SHP77 (cell line): ENCODE measurements at regions not wholly inside any gene's neighbourhood (a gene's known extent, or its start where the extent isn't known, plus 50 kb on each side); places are given as distances from the start of the nearest gene placed in this dataset.
"Not testable (repeated sequence)": the region's sequence is repeated elsewhere in the genome, so short reads cannot be mapped to it uniquely, and the experiment has no call there.

Source experiments
- DNase-seq, 2 experiments: peaks; one replicate each; lab custom pipeline; 2025; lab: John Stamatoyannopoulos, UW

DNA sequence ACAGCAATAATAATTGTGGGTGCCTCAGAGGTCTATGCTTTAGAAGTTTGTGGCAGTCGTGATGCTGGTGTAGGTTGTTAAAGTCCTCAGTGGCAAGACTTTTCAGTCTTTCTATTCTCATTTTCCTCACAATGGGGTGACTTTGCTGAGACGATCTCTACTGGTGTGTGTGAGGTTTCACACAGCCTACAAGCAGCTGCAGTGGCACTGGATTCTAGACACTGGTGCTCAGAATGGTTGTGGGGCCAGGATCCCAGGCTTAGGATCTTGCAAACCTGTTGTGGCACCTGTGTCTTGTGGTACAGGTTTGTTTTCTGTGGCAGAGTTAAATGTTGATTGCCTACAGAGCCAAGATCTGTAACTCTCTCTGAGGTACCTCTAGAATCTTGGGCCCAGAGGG, 581.2 kb downstream of the PTPRC start:
- DNase-seq = no peak

DNA sequence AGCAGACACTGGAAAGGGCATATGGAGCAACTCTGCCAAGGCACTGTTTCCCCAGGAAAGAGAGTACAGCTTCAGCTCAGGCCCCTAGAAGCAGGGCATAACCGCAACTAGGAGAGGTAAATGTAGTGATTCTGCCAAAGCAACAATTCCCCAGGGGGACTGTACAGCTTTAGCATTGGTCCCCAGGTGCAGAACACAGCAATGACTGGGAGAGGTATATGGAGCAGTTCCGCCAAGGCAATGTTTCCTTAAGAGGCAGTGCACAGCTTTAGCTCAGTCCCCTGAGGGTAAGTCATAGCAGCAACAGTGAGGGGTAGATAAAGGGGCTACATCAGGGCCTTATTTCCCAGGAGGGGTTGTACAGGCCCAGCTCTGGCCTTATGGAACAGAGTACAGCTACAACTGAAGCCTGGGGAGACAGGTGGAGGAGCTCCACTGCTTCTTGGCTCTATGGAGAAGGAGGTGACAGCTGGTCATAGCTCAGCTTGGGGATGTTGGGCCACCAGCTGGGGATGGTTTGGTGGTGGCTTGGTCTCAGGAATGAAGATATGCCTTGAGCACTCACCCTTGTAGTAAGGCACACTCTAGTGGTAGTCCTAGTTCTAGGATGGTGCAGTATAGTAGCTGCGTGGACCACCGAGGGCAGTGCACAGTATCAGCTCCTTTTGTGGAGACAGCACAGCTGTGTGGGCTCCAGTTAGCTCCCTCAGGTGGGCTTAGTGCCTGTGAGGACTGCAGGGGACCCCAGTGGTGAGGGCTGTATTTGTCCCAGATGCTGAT, 582.7 kb downstream of the PTPRC start:
- DNase-seq = no peak

DNA sequence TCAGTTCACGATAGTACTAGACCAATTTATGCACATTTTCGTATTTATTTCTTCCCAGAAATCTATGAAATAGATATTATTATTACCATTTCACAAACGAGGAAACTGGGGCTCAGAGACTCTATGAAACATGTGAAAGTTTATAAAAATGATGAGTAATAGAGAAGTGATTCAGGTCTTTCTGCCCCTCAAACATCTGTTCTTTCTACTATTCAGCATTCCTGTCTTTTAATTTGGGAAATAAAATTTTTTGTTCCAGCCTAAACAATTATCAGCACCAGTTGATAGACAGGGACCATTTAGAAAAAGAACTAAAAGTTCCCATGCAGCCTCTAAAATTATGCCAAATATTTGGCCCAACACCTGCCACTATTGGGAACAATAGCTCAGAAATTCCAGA, 585.1 kb downstream of the PTPRC start:
- DNase-seq = no peak

DNA sequence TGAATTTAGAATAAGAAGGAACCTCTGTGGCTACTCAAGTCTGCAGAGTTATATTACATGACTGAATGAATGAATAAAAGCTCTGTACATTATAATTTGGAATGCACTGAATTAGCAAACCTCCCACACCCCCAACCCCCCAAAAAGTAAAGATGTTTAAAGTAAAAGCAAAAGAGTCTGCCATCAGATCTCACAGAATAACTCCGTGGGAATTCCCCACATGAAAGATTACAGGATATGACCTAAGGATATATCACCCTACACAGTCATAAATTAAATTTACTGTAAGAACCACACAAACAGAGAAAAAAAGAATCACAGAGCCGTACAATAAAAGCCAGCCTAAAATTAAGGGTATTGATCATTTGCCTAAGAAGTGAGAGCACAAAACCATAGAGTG, 587.3 kb downstream of the PTPRC start:
- no peak for DNase-seq

DNA sequence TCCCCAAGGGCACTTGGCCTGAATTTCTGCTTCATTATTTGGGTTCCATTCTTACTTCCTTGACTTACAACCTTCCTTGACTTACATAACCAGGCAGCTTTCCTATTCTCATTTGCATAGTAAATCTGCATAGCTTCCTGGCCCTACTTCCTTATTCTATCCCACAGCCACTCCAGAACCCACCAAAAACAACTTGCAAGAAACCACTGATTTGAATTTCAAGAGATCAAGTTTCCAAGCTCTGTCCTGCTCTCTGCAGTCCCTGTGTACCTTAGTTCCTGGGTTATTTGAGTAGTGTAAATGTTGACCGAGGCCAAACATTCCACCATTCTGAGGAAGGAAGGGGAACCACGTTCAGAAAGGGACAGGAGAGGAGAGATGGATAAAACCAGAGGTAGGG, 603.3 kb downstream of the PTPRC start:
- no peak for DNase-seq

DNA sequence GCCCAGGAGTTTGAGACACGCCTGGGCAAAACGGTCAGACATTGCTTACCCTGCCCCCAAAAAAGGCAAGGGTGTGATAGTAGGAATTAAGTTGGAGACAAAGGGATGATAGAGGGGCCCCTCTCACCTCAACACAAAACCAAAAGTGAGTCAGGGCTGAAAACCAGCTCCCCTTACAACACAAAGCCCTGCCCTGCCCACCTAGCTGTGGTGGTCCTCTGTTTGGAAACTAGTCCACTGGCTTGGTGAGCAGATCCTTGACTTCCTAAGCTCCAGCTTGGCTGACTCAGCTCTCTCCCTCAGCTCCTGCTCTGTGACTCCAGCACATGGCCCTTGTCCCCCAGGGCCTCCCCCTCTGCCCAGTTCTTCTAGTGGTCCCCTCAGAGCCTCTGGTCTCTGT, 603.8 kb downstream of the PTPRC start:
- no peak for DNase-seq

DNA sequence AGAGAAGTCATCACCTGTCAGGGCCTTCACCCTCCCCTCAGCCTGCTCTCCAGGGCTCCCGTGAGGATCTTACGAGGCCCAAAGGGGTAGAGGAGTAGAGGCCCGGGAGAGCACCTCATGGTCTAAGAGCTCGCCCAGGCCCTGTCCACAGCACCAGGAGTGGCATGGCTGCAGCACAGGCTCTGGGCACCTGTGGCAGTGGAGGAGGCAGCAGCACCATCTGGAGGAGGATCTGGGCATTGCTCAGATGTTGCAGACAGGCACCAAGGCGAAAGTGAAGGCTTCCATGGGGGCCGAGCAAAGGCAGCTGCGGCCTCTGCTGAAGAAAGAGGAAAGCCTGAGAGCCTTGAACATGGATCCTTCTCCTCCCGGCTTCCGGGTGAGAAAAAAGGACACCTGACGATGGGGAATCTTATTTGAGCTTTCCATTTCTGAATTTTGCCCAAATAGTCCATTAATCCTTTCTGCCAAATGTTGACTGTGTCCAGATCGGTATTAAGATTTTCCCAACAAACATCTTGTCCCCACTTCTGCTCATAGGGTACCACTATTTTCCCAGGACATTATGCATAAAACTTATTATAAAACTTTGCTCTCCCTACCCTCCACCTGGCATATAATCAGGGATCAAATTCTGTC, 604.7 kb downstream of the PTPRC start:
- peak; percentile 23 to 35 for DNase-seq

DNA sequence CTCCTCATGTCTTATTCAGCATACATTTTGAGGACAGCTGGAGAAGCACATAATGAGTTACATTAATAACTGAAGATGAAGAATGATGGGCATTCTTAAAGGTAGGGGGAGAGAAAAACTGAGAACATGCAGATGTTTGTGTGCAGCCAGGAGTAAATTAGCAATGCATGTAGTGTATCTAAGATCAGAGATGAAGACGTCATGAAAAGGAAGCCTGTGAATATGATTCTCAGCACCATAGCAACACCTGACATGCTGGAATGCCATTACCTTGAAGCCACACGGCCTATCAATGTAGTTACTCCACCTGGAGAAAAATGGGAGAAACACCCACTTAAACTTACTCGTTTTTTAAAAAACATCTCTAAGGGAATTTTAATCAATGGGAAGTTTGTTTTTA, 607.1 kb downstream of the PTPRC start:
- no peak for DNase-seq

DNA sequence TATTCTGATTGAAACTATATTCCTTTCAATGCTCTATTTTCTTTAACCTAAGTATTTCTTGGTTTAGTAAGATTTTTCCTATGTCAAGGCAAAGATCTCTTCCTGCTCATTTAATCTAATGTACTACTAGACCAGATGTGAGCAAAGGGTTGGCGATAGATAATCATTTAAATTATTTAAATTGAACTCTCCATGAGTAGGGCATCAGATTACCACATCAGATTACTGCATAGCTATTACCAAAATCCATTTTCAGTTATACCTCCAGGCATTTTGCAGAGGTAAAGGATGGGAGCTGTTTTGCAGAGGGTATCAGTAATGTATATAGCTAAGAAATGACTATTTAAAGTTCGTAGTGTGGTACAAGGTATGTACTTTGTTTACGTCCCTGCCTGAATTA, 607.9 kb downstream of the PTPRC start:
- DNase-seq = no peak

DNA sequence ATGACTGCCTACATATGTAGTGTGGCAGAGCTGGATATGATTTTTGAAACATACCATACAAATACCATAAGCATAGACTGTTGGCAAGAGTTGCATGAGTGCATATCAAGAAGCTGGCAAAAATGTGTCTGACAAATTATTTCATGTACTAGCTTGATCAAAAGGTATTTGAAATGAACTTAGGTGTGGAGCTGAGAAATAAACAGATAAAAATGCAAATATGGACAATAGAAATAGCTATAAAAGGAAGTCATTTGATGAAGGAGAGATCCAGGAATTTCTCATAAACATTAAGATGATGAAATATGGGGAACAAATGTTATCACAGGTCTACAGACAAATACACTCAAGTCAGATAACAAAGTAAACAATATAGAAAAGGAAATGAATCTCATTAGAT, 609.1 kb downstream of the PTPRC start:
- DNase-seq = no peak

DNA sequence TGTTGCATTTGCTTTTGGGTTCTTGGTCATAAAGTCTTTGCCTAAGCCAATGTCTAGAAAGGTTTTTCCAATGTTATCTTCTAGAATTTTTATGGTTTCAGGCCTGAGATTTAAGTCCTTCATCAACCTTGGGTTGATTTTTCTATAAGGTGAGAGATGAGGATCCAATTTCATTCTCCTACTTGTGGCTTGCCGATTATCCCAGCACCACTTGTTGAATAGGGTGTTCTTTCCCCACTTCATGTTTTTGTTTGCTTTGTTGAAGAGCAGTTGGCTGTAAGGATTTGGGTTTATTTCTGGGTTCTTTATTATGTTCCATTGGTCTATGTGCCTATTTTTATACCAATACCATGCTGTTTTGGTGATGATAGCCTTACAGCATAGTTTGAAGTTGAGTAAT, 615.2 kb downstream of the PTPRC start:
- DNase-seq = not testable (repeated sequence)

DNA sequence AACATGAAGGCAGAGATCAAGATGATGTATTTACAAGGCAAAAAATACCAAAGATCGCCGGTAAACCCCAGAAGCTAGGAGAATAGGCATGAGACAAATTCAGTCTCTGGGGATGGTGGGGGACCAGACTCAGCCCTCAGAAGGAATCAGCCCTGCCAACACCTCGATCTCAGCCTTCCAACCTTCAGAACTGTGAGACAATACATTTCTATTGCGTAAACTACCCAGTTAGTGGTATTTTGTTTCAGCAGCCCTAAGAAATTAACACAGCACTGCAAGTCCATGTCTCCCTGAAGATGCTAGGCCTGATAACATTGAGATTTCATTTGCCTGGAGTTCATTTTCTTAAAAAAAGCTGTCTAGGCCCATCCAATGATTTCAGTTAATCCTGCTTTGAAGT, 622.5 kb downstream of the PTPRC start:
- no peak for DNase-seq

DNA sequence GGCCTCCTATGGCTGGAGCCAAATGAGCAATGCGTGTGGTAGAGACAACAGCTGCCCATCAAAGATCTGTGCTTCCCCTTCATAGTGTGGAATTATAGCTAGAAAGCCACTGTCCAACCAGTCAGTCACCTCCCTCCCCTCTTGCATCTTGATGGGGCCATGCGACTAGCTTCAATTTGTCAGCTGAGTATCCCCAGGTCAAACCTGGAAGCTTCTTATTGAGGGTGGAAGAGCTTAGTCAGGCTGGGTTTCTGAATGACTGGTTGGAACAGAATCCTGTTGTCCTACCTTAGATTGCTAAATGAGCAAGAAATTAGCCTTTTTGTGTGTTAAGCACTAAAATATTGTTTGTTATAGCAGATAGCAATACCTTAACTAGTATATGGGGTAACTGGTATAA, 625.4 kb downstream of the PTPRC start:
- DNase-seq = no peak

DNA sequence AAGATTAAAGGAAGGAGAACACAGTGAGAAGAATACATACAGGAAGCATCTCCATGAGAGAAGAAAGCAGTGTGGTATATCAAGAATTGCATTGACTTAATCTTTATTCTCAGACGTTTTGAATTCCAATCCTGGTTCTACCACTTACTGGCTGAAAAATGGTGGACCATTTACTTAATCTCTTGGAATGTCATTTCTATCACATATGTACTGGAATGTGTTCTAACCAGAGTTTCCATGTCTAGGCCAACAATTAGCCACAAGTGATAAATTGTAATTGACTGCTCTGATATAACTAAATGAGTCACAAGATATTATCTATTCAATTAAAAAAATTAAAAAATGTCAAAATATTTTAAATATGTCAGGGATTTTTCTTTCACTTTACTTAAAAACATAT, 626.1 kb downstream of the PTPRC start:
- DNase-seq = no peak

DNA sequence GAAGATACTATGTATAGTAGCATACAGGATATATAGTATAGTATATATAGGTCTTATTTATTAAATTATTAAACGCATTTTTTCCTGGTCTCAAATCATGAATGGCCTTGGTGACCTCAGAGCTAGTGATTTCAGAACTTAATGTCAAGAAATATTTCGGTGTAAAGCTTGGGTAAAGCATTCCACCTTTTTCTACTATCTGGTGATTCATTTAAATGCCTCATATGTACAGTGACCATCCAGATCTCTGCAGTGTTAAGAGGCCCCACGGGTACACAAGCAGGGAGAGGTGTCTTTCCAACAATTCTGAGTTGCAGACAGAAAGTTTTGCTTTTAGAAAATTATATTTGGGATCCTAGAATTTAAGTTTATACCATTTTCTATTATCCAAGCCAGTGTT, 626.5 kb downstream of the PTPRC start:
- DNase-seq = no peak

DNA sequence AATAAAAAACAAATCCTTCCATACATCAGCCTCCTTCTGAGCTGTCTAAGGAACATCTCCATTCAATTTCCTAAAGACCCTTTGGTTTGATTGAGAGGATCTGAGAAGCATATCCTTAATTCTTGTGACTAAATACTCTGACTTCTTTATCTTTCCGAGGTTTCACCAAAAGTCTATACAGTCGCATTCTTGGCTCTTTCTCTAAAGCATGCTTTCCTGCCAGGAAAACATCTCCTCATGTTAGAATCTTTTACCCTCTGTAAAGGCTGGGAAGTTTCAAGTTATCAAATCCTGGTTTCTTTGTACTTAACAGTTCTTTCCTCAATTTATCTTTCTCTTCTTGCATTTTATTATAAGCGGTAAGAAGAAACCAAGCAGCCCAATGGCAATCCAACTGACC, 630.4 kb downstream of the PTPRC start:
- no peak for DNase-seq

DNA sequence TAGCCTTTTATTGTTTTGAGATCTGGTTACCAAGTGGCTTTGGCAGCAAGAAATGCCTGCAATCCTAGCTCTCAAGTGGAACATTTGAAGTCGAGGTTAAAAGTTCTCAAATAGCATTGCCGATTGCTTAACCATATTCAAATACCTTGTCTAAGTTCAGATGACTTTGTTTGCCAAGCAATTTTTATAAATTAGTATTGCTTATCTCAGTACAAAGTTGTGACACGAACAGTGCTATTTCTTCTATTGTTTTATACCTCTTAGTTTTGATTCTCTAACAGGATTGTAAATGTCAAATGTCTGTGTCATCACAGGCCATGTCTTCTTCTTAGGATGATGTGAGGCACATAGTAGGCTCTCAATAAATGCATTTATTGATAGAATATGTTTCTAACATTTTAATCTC, 633.3 kb downstream of the PTPRC start:
- DNase-seq = no peak

DNA sequence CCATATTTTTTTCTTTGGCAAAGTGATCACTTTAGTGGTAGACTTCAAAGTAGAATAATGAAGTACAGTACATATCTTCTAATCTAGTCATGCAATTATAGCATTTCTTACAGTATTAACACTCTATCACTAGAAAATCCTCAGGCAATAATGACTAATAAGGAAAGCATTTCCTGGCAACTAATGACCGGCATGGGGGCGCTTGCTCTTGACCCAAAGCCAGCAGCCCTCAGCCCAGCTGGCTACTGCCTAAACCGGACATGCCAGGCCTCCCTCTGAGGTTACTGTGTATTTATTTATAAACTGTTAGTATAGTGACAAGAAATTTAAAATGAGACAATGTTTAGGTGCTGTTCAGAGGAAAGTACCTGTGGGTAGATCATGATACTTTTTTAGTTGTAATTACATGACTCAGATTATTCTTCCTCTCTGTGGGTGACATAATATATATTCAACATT, 633.8 kb downstream of the PTPRC start:
- no peak for DNase-seq

DNA sequence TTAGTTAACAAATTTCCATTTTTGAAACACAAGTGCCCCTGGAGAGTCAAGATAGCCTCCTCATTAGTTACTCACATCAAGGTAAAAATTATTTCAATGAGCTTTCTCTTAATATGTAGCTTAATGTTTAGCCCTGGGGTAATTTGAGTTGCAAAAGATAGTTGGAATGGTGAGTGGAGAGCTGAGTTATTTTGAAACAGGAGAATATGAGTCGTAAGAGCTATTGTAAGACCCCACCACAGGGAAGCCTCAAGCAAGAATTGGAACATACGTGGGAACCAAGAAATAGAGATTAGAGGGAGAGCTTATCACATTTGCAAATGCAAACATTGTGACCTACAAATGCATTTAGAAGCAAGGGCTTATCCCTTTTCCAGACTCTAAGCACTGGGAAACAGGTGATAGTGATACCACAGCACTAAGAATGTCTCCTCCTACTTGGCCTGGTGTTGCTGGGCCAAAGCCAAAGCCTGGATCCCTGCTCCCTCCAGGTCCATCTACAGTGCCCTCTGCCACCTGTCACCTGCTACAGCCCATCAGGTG, 635.1 kb downstream of the PTPRC start:
- DNase-seq = no peak

DNA sequence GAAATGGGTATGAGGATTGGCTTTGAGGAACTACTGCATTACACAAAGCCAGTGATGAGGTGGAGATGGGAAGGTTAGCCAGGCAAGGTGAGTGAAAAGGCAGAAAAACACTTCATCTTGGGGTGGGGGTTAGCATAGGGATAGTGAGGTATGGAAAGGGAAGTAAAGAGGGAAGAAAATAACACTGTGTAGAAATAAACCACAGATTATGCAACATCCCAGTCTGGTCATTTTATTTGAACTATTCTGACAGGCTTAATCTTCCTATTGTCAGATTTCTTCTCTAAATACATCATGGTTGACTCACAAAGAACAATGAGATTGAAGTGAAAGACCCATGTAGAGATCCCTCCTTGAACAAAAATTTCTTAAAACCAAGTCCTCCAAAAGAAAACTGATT, 640.2 kb downstream of the PTPRC start:
- no peak for DNase-seq

DNA sequence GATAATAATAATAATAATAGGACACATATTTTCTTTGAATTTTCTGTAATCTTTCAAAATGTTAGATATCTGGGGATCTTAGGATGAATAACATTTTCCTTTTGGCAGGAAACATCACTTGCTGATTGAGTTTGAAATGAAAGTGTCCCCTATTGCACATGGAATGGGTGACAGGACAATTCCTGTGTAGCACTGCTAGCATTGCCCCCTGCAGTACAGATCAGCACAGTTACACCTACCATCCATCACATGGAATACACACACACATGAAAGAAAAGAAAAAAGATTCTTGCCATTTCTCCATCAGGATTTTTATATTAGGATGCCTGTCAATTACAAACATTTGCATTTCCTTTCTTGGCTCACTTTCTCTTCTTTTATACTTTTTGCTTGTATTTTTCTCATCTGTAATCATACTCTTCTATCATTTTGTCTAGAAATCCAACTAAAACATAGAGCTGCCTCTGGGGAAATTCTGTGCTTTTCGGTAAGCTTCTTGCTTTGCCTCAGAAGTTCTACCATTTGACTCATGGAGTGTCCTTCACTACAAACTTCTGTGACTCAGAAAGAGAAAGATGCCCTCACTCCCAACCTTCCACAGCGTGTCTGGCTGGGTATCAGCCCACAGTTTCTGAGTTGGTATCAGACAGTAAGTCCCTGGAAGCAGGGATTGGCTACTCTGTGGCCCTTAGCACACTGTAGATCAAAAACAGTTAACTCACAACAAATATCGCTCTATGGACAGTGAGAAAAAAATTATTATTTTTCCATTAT, 641.2 kb downstream of the PTPRC start:
- DNase-seq = no peak

DNA sequence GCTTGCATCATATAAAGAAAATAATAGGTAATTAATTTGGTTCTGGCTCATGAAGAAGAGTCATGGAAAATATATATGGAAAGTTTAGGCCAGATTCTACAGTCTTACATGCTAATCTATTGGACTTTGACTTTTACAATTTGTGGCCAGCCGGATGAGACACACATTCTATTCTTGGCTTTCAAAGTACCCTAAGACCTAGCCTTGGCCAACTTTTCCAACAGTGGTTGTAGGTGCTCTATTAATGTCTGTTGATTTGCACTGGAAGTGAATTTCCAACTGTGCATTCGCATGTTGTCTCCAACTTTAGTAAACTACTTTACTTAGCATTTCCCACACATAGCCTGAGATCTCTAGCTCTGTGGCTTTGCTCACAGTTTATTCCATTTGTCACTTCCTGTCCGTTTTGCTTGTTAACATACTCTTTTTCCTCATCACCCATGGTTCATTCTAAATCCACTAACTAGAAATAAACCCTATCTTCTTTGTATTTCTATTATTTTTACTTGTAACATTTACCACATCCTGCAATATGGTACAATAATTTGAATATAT, 644.0 kb downstream of the PTPRC start:
- no peak for DNase-seq

DNA sequence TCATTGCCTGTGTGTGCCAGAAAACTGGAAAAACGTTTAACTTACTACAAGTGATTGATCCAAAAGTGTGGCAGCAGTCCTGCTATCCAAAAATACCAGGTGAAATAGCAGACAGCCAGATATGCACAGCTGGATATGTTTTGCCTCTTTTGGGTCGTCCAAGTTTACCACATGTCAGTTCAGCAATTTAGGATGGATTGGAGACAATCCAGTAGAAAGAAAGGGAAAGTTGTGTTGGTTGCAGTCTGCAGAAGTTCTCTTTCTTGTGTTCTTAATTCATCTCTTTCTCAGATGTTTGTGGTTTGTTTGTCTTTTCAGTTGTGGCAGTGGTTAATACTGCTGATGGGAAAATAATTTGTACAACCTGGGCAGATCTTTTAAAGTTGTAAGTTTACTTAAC, 645.0 kb downstream of the PTPRC start:
- DNase-seq = no peak
